NT2/D1 (cell line): ENCODE measurements at regions not wholly inside any gene's neighbourhood (a gene's known extent, or its start where the extent isn't known, plus 50 kb on each side); places are given as distances from the start of the nearest gene placed in this dataset.

Experiments used
- SUZ12 ChIP-seq: IDR thresholded peaks from 2 replicates; pipeline ENCODE4 v1.6.1; 2011; ENCODE audit not compliant: insufficient read length, insufficient read depth; ENCODE audit errors: extremely low read depth
- YY1 ChIP-seq: IDR thresholded peaks from 2 replicates; pipeline ENCODE4 v1.6.1; 2011; ENCODE audit not compliant: insufficient read length, insufficient read depth
- ZNF274 ChIP-seq: IDR thresholded peaks from 2 replicates; pipeline ENCODE4 v1.6.1; 2011; ENCODE audit warnings: mild to moderate bottlenecking, low read depth, low read length

GRCh38 chr19:13652810-13653590 lies 111.3 kb upstream of the MRI1 start:
- no peak for TF ChIP-seq ZNF274
- TF ChIP-seq SUZ12, result no peak
- no peak for TF ChIP-seq YY1
